IMR-90 (cell line): ENCODE measurements at regions not wholly inside any gene's neighbourhood (a gene's known extent, or its start where the extent isn't known, plus 50 kb on each side); places are given as distances from the start of the nearest gene placed in this dataset.

ENCODE experiments used
- ATAC-seq: fragments of 200-7000 bp; cut with Tn5 transposase; 2 replicates; pipeline ENCODE4 v1.9.1; 2020; ENCODE audit warnings: low read depth, mild to moderate bottlenecking, moderate library complexity
- BruUV-seq: library from RNA; stranded (reverse); fragments of 400-500 nt; replicated peaks from 2 replicates; lab custom pipeline; 2021; lab: Mats Ljungman, UMichigan
- CTCF ChIA-PET: fragments of 300-600 bp; formaldehyde crosslinking; extraction: SDS; loops from one replicate; lab custom pipeline; 2021; ENCODE audit warnings: antibody characterized with exemption; lab: Yijun Ruan, JAX
- POLR2A ChIA-PET: fragments of 300-600 bp; sonication (Branson Sonifier 250); formaldehyde crosslinking; loops from one replicate; lab custom pipeline; 2022; ENCODE audit warnings: antibody characterized with exemption; ENCODE audit not compliant: unreplicated experiment; lab: Charles Lee
- DNase-seq: peaks from one replicate; pipeline ENCODE4 v3.0.0; 2013
- H2AFZ ChIP-seq: replicated peaks from 2 replicates; pipeline ENCODE3; 2013; ENCODE audit warnings: low read length, mild to moderate bottlenecking; ENCODE audit not compliant: poor library complexity
- H2AK5ac ChIP-seq: 2 replicates; pipeline ENCODE4 v1.6.1; 2013; ENCODE audit warnings: low read depth, low read length, inconsistent platforms
- H2AK9ac ChIP-seq: replicated peaks from 2 replicates; pipeline ENCODE3; 2013; ENCODE audit warnings: mild to moderate bottlenecking, low read depth, low read length, moderate library complexity; ENCODE audit not compliant: poor library complexity
- H2BK120ac ChIP-seq: 2 replicates; pipeline ENCODE4 v1.6.1; 2013; ENCODE audit warnings: low read depth, low read length, inconsistent platforms
- H2BK15ac ChIP-seq: 3 replicates; pipeline ENCODE4 v1.6.1; 2013; ENCODE audit warnings: low read depth, low read length, inconsistent platforms
- H2BK20ac ChIP-seq: 2 replicates; pipeline ENCODE4 v1.6.1; 2013; ENCODE audit warnings: low read depth, mild to moderate bottlenecking, inconsistent platforms, low read length, moderate library complexity
- H2BK5ac ChIP-seq: 2 replicates; pipeline ENCODE4 v1.6.1; 2013; ENCODE audit warnings: mild to moderate bottlenecking, low read depth, low read length, inconsistent platforms; ENCODE audit not compliant: poor library complexity, severe bottlenecking
- H3K14ac ChIP-seq: replicated peaks from 2 replicates; pipeline ENCODE4 v1.6.1; 2013; ENCODE audit warnings: low read depth, low read length, inconsistent platforms
- H3K18ac ChIP-seq: 2 replicates; pipeline ENCODE4 v1.6.1; 2013; ENCODE audit warnings: low read depth, low read length, control low read depth
- H3K23ac ChIP-seq: 2 replicates; pipeline ENCODE4 v1.6.1; 2013; ENCODE audit warnings: low read depth, low read length, inconsistent platforms
- H3K27ac ChIP-seq: 2 replicates; pipeline ENCODE4 v1.5.1; 2013; ENCODE audit warnings: mild to moderate bottlenecking, control low read depth, low read length; ENCODE audit not compliant: insufficient read depth
- H3K27me3 ChIP-seq: 2 replicates; pipeline ENCODE4 v1.6.1; 2013; ENCODE audit warnings: low read length; ENCODE audit not compliant: control insufficient read depth, insufficient read depth
- H3K36me3 ChIP-seq: 2 replicates; pipeline ENCODE4 v1.6.1; 2013; ENCODE audit warnings: low read length, mixed read lengths; ENCODE audit not compliant: control insufficient read depth, insufficient read depth
- H3K4ac ChIP-seq: 2 replicates; pipeline ENCODE4 v1.6.1; 2013; ENCODE audit warnings: low read depth, low read length, inconsistent platforms
- H3K4me1 ChIP-seq: 2 replicates; pipeline ENCODE4 v1.6.1; 2013; ENCODE audit warnings: low read length, mixed read lengths; ENCODE audit not compliant: control insufficient read depth, insufficient read depth
- H3K4me2 ChIP-seq: 2 replicates; pipeline ENCODE4 v1.6.1; 2013; ENCODE audit warnings: low read depth, mild to moderate bottlenecking, control low read depth, low read length, moderate library complexity
- H3K4me3 ChIP-seq: 2 replicates; pipeline ENCODE4 v1.5.1; 2013; ENCODE audit warnings: low read depth, mild to moderate bottlenecking, control low read depth, low read length, moderate library complexity; ENCODE audit not compliant: insufficient read depth
- H3K56ac ChIP-seq: 2 replicates; pipeline ENCODE4 v1.6.1; 2013; ENCODE audit warnings: low read length, inconsistent platforms; ENCODE audit not compliant: insufficient read depth; ENCODE audit errors: extremely low read depth
- H3K79me1 ChIP-seq, 2 experiments: 2 replicates each; pipeline ENCODE4 v1.6.1; 2013; ENCODE audit warnings: low read length in 2 of 2, inconsistent platforms in 1 of 2, low read depth in 1 of 2
- H3K9ac ChIP-seq: 2 replicates; pipeline ENCODE4 v1.6.1; 2013; ENCODE audit warnings: low read depth, low read length, control low read depth
- H3K9me1 ChIP-seq: 2 replicates; pipeline ENCODE4 v1.6.1; 2013; ENCODE audit warnings: low read length, inconsistent platforms; ENCODE audit not compliant: insufficient read depth
- H3K9me3 ChIP-seq: 2 replicates; pipeline ENCODE4 v1.6.1; 2013; ENCODE audit warnings: low read length; ENCODE audit not compliant: control insufficient read depth, insufficient read depth
- H4K20me1 ChIP-seq: 2 replicates; pipeline ENCODE4 v1.6.1; 2013; ENCODE audit warnings: low read length, inconsistent platforms; ENCODE audit not compliant: insufficient read depth
- H4K5ac ChIP-seq: 2 replicates; pipeline ENCODE4 v1.6.1; 2013; ENCODE audit warnings: mild to moderate bottlenecking, low read depth, low read length, control low read depth
- H4K8ac ChIP-seq, 2 experiments: 2 replicates each; pipeline ENCODE4 v1.6.1; 2013; ENCODE audit warnings: low read depth in 2 of 2, low read length in 2 of 2, control low read depth in 1 of 2, inconsistent platforms in 1 of 2
- H4K91ac ChIP-seq: 2 replicates; pipeline ENCODE4 v1.6.1; 2013; ENCODE audit warnings: low read depth, low read length, inconsistent platforms; ENCODE audit not compliant: insufficient read depth
- BHLHE40 ChIP-seq: fragments of 150-350 bp; IDR thresholded peaks from 2 replicates; pipeline ENCODE4 v1.6.1; 2016; ENCODE audit warnings: mild to moderate bottlenecking, low read depth, low read length
- CEBPB ChIP-seq: IDR thresholded peaks from 2 replicates; pipeline ENCODE4 v1.6.1; 2012; ENCODE audit warnings: low read depth, low read length, improper control_type of control experiment
- CHD1 ChIP-seq: IDR thresholded peaks from 2 replicates; pipeline ENCODE4 v1.6.1; 2012; ENCODE audit warnings: low read depth, low read length, improper control_type of control experiment
- CTCF ChIP-seq: conservative IDR thresholded peaks from 2 replicates; pipeline ENCODE4 v1.5.1; 2012; ENCODE audit warnings: mild to moderate bottlenecking, low read depth, low read length, improper control_type of control experiment
- FOS ChIP-seq: fragments of 150-350 bp; IDR thresholded peaks from 2 replicates; pipeline ENCODE4 v1.6.1; 2016; ENCODE audit warnings: low read depth, low read length
- MAFK ChIP-seq: IDR thresholded peaks from 2 replicates; pipeline ENCODE4 v1.6.1; 2012; ENCODE audit warnings: low read depth, low read length, improper control_type of control experiment
- MAZ ChIP-seq: IDR thresholded peaks from 2 replicates; pipeline ENCODE4 v1.6.1; 2012; ENCODE audit warnings: low read depth, mild to moderate bottlenecking, low read length, improper control_type of control experiment, moderate library complexity, borderline replicate concordance
- MXI1 ChIP-seq: IDR thresholded peaks from 2 replicates; pipeline ENCODE4 v1.6.1; 2012; ENCODE audit warnings: low read depth, mild to moderate bottlenecking, low read length, moderate library complexity, borderline replicate concordance
- NFE2L2 ChIP-seq: fragments of 150-350 bp; IDR thresholded peaks from 2 replicates; pipeline ENCODE4 v1.6.1; 2016; ENCODE audit warnings: low read depth, mild to moderate bottlenecking, low read length
- POLR2A ChIP-seq: IDR thresholded peaks from 2 replicates; pipeline ENCODE4 v1.6.1; 2012; ENCODE audit warnings: mild to moderate bottlenecking, low read depth, low read length
- RAD21 ChIP-seq: IDR thresholded peaks from 2 replicates; pipeline ENCODE4 v1.6.1; 2012; ENCODE audit warnings: low read length, improper control_type of control experiment
- RCOR1 ChIP-seq: IDR thresholded peaks from 2 replicates; pipeline ENCODE4 v1.6.1; 2012; ENCODE audit warnings: mild to moderate bottlenecking, low read length, improper control_type of control experiment; ENCODE audit not compliant: insufficient replicate concordance
- RFX5 ChIP-seq: IDR thresholded peaks from 2 replicates; pipeline ENCODE4 v1.8.0; 2012; ENCODE audit warnings: low read depth, mild to moderate bottlenecking, low read length, moderate library complexity
- SMC3 ChIP-seq: fragments of 150-350 bp; IDR thresholded peaks from 2 replicates; pipeline ENCODE4 v1.6.1; 2016; ENCODE audit warnings: low read depth, mild to moderate bottlenecking, antibody characterized with exemption, low read length, moderate library complexity
- USF2 ChIP-seq: fragments of 150-350 bp; IDR thresholded peaks from 2 replicates; pipeline ENCODE4 v1.6.1; 2017; ENCODE audit warnings: mild to moderate bottlenecking, antibody characterized with exemption, low read length, low read depth
- WGBS, 2 experiments: methylation state at CpG; one replicate each; pipeline versions ENCODE4 v1.1.5 to v1.1.7; 2013; ENCODE audit warnings: missing lambda C conversion rate in 2 of 2; ENCODE audit not compliant: insufficient read length in 1 of 2; ENCODE audit errors: extremely low coverage in 2 of 2; 5-methylcytosine and 5-hydroxymethylcytosine counted together
- dilution Hi-C: fragments of 300-500 bp; cut with HindIII; formaldehyde crosslinking; loops from one replicate; pipeline ENCODE4 v1.14.3; 2018; ENCODE audit warnings: low sequenced_read_pairs; ENCODE audit not compliant: unreplicated experiment
- in situ Hi-C: fragments of 300-500 bp; cut with MboI; formaldehyde crosslinking; loops from 3 replicates; pipeline ENCODE4 v1.14.3; 2019; ENCODE audit warnings: low sequenced_read_pairs, inconsistent platforms, mixed read lengths
- intact Hi-C: fragments of 100-400 bp; cut with micrococcal nuclease; formaldehyde crosslinking; loops from 2 replicates; pipeline ENCODE4 v1.10.0; 2022
- TF ChIP-seq, protein P1 (sequence below): fragments of 150-350 bp; IDR thresholded peaks from 2 replicates; pipeline ENCODE4 v1.6.1; 2016; ENCODE audit warnings: low read depth, mild to moderate bottlenecking, low read length, moderate library complexity, borderline replicate concordance

- no peak overlapping the region for H4K91ac ChIP-seq
- H3K27me3 ChIP-seq = peaks cover 5% of the 10 kb centered on the region
- no peaks in the 10 kb centered on the region for H3K79me1 ChIP-seq
- H2AFZ ChIP-seq = no peak overlapping the region
- no peak overlapping the region for H2BK20ac ChIP-seq
- ATAC-seq (no peak), DNase-seq (no peak)
- H3K18ac ChIP-seq = no peak overlapping the region
- no peak overlapping the region for H2BK15ac ChIP-seq
- H3K27ac ChIP-seq = no peak overlapping the region
- H3K9ac ChIP-seq = no peak overlapping the region
- in situ Hi-C loops = no loop called here
- ChIA-PET POLR2A (no interaction called here), CTCF (no interaction called here)
- H2AK5ac ChIP-seq = no peak overlapping the region
- no peaks in the 10 kb centered on the region for H3K4me1 ChIP-seq
- dilution Hi-C loops = no loop called here
- no peaks in the 10 kb centered on the region for H3K36me3 ChIP-seq
- H2BK120ac ChIP-seq = no peak overlapping the region
- no peak overlapping the region for H2BK5ac ChIP-seq
- no peak overlapping the region for H4K8ac ChIP-seq
- no peak overlapping the region for H3K14ac ChIP-seq
- intact Hi-C loops = no loop called here
- H3K9me3 ChIP-seq = no peaks in the 10 kb centered on the region
- TF ChIP-seq CEBPB (no peak), SMC3 (no peak), RAD21 (no peak), FOS (no peak), MAZ (no peak), NFE2L2 (no peak), RCOR1 (no peak), MAFK (no peak), BHLHE40 (no peak), RFX5 (no peak), CHD1 (no peak), MXI1 (no peak), CTCF (no peak), USF2 (no peak), POLR2A (no peak)
- TF ChIP-seq, protein P1, sequence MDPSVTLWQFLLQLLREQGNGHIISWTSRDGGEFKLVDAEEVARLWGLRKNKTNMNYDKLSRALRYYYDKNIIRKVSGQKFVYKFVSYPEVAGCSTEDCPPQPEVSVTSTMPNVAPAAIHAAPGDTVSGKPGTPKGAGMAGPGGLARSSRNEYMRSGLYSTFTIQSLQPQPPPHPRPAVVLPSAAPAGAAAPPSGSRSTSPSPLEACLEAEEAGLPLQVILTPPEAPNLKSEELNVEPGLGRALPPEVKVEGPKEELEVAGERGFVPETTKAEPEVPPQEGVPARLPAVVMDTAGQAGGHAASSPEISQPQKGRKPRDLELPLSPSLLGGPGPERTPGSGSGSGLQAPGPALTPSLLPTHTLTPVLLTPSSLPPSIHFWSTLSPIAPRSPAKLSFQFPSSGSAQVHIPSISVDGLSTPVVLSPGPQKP = no peak
- H4K5ac ChIP-seq = no peak overlapping the region
- H3K4me3 ChIP-seq = no peak overlapping the region
- H3K23ac ChIP-seq = no peak overlapping the region
- no peak overlapping the region for H3K4ac ChIP-seq
- no TSS peak for BruUV-seq
- H4K20me1 ChIP-seq = no peaks in the 10 kb centered on the region; the same call in 1 of the 2 replicates
- WGBS, 2 experiments = 20% methylated on average over 1 of the region's 10 CpGs; no CpG with 5 or more reads in 1 of the 2 experiments
- H3K9me1 ChIP-seq = no peaks in the 10 kb centered on the region
- no peak overlapping the region for H3K56ac ChIP-seq
- H2AK9ac ChIP-seq = no peak overlapping the region
- no peak overlapping the region for H3K4me2 ChIP-seq
These were observed 235.7 kb downstream of the BUD13 start for GRCh38 chr11:116537121-116537520.
